ENCODE measurements at regions not wholly inside any gene's neighbourhood (a gene's known extent, or its start where the extent isn't known, plus 50 kb on each side); places are given as distances from the start of the nearest gene placed in this dataset.
"Not testable (repeated sequence)": the region's sequence is repeated elsewhere in the genome, so short reads cannot be mapped to it uniquely, and the experiment has no call there.

DNA sequence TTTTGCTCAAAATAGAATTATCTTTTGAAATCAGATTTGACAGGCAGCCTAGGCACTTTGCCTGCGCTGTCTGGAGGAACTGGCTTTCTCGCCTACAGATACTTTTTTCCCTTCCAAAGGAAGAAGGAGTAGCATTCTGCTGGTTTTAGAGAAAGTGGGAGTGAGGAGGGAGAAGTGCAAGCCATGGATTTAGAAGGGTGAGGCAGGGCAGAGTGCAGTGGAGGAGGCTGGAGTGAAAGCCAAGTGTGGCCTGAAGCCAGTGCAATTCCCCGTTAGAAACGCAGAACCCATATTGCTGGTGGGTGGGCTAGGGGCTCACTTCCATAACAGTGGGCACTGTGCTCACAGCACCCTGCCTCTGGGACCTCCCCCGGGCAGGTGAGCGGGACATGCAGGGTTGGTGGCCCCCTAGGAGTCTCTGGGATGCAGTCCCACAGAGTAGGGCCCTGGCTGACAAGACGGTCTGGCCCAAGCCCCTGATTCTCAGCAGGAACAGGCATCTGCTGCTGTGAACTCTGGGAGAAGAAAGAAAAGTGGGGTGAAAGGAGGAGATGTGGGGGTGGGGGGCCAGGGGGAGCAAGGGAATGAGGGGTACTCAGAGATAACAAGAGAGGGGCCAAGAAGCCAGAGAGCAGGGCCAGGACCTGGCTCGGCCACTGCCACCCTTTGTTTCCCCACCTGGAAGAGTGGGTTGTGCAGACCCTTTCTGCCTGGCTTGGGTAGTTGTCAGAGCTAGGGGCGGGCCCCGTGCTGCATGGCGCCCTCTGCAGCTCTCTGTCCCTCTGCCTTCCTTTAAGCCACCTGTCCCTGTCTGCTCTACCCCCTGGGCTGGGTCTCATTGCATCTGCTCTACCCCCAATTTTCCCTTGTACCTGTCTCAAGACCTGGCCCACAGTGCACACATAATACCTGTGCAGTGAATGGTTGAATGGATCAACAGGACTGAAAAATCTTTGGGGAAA lies 273.5 kb upstream of the HS6ST1 start:
- H3K4me3 ChIP-seq (ENCODE audit: low read depth, low read length) = no peak overlapping the region
- no peaks in the 10 kb centered on the region for H3K4me1 ChIP-seq (ENCODE audit: control insufficient read depth, insufficient read depth, low read length)
- H3K36me3 ChIP-seq (ENCODE audit: control insufficient read depth, insufficient read depth, low read length) = no peaks in the 10 kb centered on the region
- H3K27me3 ChIP-seq (ENCODE audit: control insufficient read depth, insufficient read depth, low read length) = no peaks in the 10 kb centered on the region
- H3K9ac ChIP-seq (ENCODE audit: low read depth, low read length) = no peak overlapping the region
- H3K9me3 ChIP-seq (ENCODE audit: control insufficient read depth, insufficient read depth, low read length) = no peaks in the 10 kb centered on the region

GRCh38 chr2:128593518-128593878 lies 274.8 kb upstream of the HS6ST1 start:
- Histone ChIP-seq H3K9ac (ENCODE audit: low read depth, low read length) (no peak overlapping the region), H3K36me3 (ENCODE audit: control insufficient read depth, insufficient read depth, low read length) (no peaks in the 10 kb centered on the region), H3K4me3 (ENCODE audit: low read depth, low read length) (no peak overlapping the region), H3K4me1 (ENCODE audit: control insufficient read depth, insufficient read depth, low read length) (no peaks in the 10 kb centered on the region), H3K27me3 (ENCODE audit: control insufficient read depth, insufficient read depth, low read length) (no peaks in the 10 kb centered on the region), H3K9me3 (ENCODE audit: control insufficient read depth, insufficient read depth, low read length) (no peaks in the 10 kb centered on the region)

DNA sequence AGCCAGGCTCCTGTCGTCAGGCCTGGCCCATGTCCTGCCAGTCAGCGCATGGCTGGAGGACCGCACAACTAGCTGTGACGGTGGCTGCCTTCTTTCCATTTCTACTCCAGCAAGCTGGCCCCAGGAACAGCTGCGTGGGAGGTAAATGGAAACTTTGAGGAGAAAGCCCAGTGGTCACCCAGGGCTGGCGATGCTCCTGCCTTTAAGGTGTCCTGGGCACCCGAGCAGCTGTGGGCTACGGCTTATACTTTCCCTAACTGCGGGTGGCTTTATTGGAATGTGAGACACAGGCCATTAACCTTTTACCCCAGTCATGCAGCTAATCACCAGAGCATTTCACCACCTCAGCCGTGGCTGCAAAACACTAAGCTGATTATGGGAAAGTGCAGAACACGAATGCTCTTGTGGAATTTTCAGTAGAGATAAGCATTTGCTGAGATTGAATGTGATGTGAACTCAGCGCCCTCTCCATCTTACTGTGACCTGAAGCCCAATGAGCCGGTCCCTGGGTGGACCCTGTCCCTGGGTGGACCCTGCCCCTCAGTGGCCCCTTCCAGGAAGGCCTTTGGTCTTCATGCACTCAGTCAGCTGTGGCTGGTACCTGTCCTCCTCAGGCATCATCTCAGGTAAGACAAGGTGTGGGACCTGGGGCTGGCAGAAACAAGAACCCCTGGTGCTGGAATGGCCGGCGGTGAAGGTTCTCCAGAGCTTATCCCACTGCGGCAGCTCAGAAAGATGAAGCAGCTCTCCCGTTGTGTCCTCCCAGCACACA lies 275.4 kb upstream of the HS6ST1 start:
- Histone ChIP-seq H3K4me3 (ENCODE audit: low read depth, low read length) (no peak overlapping the region), H3K9ac (ENCODE audit: low read depth, low read length) (no peak overlapping the region), H3K4me1 (ENCODE audit: control insufficient read depth, insufficient read depth, low read length) (no peaks in the 10 kb centered on the region), H3K27me3 (ENCODE audit: control insufficient read depth, insufficient read depth, low read length) (no peaks in the 10 kb centered on the region), H3K9me3 (ENCODE audit: control insufficient read depth, insufficient read depth, low read length) (no peaks in the 10 kb centered on the region), H3K36me3 (ENCODE audit: control insufficient read depth, insufficient read depth, low read length) (no peaks in the 10 kb centered on the region)

DNA sequence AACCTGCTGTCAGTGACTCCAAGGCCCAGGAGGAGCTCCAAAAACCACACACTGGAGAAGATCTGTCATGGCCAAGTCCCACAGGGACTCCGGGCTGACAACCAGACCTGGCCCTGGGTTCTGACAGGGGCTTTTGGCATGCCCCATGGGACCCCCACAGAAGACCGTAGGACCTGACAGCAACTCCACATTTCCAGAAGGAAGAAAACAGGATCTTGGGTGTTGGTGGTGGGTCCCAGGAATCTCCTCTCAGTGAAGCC lies 275.9 kb upstream of the HS6ST1 start:
- Histone ChIP-seq H3K9me3 (ENCODE audit: control insufficient read depth, insufficient read depth, low read length) (no peaks in the 10 kb centered on the region), H3K4me1 (ENCODE audit: control insufficient read depth, insufficient read depth, low read length) (no peaks in the 10 kb centered on the region), H3K9ac (ENCODE audit: low read depth, low read length) (no peak overlapping the region), H3K36me3 (ENCODE audit: control insufficient read depth, insufficient read depth, low read length) (no peaks in the 10 kb centered on the region), H3K27me3 (ENCODE audit: control insufficient read depth, insufficient read depth, low read length) (no peaks in the 10 kb centered on the region), H3K4me3 (ENCODE audit: low read depth, low read length) (no peak overlapping the region)

DNA sequence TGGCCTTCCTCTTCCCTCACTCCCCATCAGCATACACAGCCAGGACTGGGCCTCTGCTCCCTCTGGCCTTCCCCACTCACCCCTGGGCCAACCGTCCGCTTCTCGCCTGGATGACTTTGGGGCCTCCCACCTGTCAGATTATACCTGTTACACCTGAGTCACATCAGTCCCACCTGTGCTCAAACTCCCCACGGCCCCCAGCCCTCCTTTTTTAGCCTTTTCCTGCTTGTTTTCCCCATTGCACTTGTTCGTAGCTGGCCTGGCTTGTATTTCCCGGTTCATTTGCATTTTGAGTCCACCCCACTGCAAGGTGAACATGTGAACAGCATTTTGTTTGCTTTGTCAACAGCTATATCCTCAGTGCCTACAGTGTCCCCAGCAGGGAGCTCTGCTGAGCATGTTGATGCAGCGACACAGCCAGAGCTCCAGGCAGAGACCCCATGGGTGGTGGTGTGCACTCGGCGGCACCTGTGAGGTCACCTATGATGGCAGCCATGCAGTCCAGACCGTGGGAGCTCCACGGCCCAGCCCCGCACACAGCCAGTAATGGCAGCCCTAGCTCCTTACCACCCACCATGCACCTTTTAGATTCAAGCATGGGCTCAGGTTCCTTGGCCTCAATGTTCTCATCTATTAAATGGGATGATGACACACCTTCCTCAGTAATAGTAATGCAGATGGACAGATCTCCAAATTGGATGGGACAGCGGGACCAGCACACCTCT lies 276.4 kb upstream of the HS6ST1 start:
- H3K4me3 ChIP-seq (ENCODE audit: low read depth, low read length) = no peak overlapping the region
- H3K36me3 ChIP-seq (ENCODE audit: control insufficient read depth, insufficient read depth, low read length) = no peaks in the 10 kb centered on the region
- H3K4me1 ChIP-seq (ENCODE audit: control insufficient read depth, insufficient read depth, low read length) = no peaks in the 10 kb centered on the region
- H3K27me3 ChIP-seq (ENCODE audit: control insufficient read depth, insufficient read depth, low read length) = no peaks in the 10 kb centered on the region
- no peak overlapping the region for H3K9ac ChIP-seq (ENCODE audit: low read depth, low read length)
- H3K9me3 ChIP-seq (ENCODE audit: control insufficient read depth, insufficient read depth, low read length) = no peaks in the 10 kb centered on the region

DNA sequence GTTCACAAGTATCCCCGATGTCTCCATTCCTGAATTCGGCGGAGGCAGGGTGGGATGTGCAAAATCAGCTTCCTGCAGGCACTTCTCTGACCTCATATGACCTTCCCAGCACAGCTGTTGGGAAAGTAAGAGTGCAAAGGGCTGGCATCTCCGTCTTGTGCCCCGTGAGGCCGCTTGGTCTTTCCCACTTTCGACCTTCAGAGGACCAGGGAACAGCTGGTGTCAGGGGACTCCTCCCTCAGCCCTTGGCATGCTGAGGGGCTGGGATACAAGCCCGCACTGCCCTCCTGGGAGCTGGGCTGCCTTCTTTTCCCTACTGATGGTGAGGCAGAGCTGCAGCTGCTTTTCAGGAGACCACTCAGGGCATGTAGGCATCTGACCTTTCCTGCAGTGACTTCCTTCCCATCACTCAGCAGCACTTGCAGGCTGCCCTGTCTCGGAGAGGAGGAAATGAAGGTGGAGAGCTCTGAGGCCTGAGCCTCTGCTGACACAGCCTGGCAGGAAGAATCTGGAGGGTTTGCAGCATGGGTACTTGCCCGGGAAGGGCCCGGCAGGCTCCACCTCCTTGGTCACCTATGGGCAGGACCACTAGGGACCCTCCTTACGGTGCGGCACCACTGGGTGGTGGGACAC lies 277.2 kb upstream of the HS6ST1 start:
- Histone ChIP-seq H3K27me3 (ENCODE audit: control insufficient read depth, insufficient read depth, low read length) (no peaks in the 10 kb centered on the region), H3K9me3 (ENCODE audit: control insufficient read depth, insufficient read depth, low read length) (no peaks in the 10 kb centered on the region), H3K36me3 (ENCODE audit: control insufficient read depth, insufficient read depth, low read length) (no peaks in the 10 kb centered on the region), H3K4me3 (ENCODE audit: low read depth, low read length) (no peak overlapping the region), H3K9ac (ENCODE audit: low read depth, low read length) (no peak overlapping the region), H3K4me1 (ENCODE audit: control insufficient read depth, insufficient read depth, low read length) (no peaks in the 10 kb centered on the region)

GRCh38 chr2:128596396-128597120 lies 277.9 kb upstream of the HS6ST1 start:
- H3K27me3 ChIP-seq (ENCODE audit: control insufficient read depth, insufficient read depth, low read length) = no peaks in the 10 kb centered on the region
- H3K4me1 ChIP-seq (ENCODE audit: control insufficient read depth, insufficient read depth, low read length) = no peaks in the 10 kb centered on the region
- no peak overlapping the region for H3K4me3 ChIP-seq (ENCODE audit: low read depth, low read length)
- H3K36me3 ChIP-seq (ENCODE audit: control insufficient read depth, insufficient read depth, low read length) = no peaks in the 10 kb centered on the region
- H3K9me3 ChIP-seq (ENCODE audit: control insufficient read depth, insufficient read depth, low read length) = no peaks in the 10 kb centered on the region
- no peak overlapping the region for H3K9ac ChIP-seq (ENCODE audit: low read depth, low read length)

DNA sequence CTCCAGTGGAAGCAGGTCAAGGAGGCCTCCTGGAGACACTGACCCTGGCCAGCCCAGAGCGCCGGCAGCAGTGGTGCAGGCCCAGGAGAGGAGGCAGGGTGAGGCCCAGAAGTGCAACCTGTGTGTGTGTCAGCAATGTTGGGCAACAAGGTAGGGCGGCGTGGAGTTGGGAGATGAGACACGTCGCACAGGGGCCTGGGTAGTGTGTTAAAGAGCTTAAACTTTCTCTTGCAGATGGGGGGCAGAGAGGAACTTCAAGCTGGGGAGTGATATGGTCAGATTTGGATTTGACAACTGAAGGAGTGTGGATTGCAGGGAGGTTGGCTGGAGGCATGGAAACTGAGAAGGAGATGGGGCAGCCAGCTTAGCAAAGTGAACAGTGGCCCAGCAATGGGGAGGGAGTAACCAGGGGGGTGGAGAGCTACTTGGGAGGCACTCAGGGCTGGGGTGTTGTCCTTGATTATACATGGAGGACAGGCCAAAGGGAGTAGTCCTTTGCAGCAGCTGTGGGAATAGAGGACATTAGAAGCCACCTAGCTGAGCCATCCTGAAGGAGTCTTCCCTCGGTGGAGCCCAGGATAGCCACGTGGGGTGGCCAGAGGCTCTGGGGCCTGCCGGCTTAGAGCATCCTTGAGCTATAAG lies 278.6 kb upstream of the HS6ST1 start:
- Histone ChIP-seq H3K27me3 (ENCODE audit: control insufficient read depth, insufficient read depth, low read length) (no peaks in the 10 kb centered on the region), H3K4me1 (ENCODE audit: control insufficient read depth, insufficient read depth, low read length) (no peaks in the 10 kb centered on the region), H3K9me3 (ENCODE audit: control insufficient read depth, insufficient read depth, low read length) (no peaks in the 10 kb centered on the region), H3K36me3 (ENCODE audit: control insufficient read depth, insufficient read depth, low read length) (no peaks in the 10 kb centered on the region), H3K9ac (ENCODE audit: low read depth, low read length) (no peak overlapping the region), H3K4me3 (ENCODE audit: low read depth, low read length) (no peak overlapping the region)

GRCh38 chr2:128598260-128598659 lies 279.6 kb upstream of the HS6ST1 start:
- not testable (repeated sequence) for H3K9me3 ChIP-seq (ENCODE audit: control insufficient read depth, insufficient read depth, low read length); H3K4me3 ChIP-seq (ENCODE audit: low read depth, low read length); H3K36me3 ChIP-seq (ENCODE audit: control insufficient read depth, insufficient read depth, low read length); H3K9ac ChIP-seq (ENCODE audit: low read depth, low read length); H3K27me3 ChIP-seq (ENCODE audit: control insufficient read depth, insufficient read depth, low read length); H3K4me1 ChIP-seq (ENCODE audit: control insufficient read depth, insufficient read depth, low read length)

GRCh38 chr2:128598862-128599441 lies 280.3 kb upstream of the HS6ST1 start:
- H3K4me1 ChIP-seq (ENCODE audit: control insufficient read depth, insufficient read depth, low read length) = no peaks in the 10 kb centered on the region
- H3K27me3 ChIP-seq (ENCODE audit: control insufficient read depth, insufficient read depth, low read length) = no peaks in the 10 kb centered on the region
- H3K4me3 ChIP-seq (ENCODE audit: low read depth, low read length) = no peak overlapping the region
- H3K36me3 ChIP-seq (ENCODE audit: control insufficient read depth, insufficient read depth, low read length) = no peaks in the 10 kb centered on the region
- no peak overlapping the region for H3K9ac ChIP-seq (ENCODE audit: low read depth, low read length)
- no peaks in the 10 kb centered on the region for H3K9me3 ChIP-seq (ENCODE audit: control insufficient read depth, insufficient read depth, low read length)
